Skeletal muscle cell (primary cell): ENCODE measurements at regions not wholly inside any gene's neighbourhood (a gene's known extent, or its start where the extent isn't known, plus 50 kb on each side); places are given as distances from the start of the nearest gene placed in this dataset.
"Not testable (repeated sequence)": the region's sequence is repeated elsewhere in the genome, so short reads cannot be mapped to it uniquely, and the experiment has no call there.

Experiments used
- DNase-seq: peaks from one replicate; pipeline ENCODE4 v3.0.0-alpha.2; 2010; ENCODE audit warnings: low read depth
- H3K4me3 ChIP-seq: 2 replicates; pipeline ENCODE4 v1.5.1; 2011; ENCODE audit warnings: low read depth, mild to moderate bottlenecking, control low read depth, low read length, moderate library complexity

DNA sequence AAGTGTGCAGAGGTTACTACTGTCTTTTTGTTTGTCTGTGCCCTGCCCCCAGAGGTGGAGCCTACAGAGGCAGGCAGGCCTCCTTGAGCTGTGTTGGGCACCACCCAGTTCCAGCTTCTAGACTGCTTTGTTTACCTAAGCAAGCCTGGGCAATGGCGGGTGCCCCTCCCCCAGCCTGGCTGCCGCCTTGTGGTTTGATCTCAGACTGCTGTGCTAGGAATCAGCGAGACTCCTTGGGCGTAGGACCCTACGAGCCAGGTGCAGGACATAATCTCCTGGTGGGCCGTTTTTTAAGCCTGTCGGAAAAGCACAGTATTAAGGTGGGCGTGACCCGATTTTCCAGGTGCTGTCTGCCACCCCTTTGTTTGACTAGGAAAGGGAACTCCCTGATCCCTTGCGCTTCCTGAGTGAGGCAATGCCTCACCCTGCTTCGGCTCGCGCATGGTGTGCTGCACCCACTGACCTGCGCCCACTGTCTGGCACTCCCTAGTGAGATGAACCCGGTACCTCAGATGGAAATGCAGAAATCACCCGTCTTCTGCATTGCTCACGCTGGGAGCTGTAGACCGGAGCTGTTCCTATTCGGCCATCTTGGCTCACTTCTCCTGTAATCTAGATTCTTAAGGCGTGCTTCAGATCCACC lies 365.7 kb downstream of the NEBL start:
- H3K4me3 ChIP-seq, DNase-seq: not testable (repeated sequence)

DNA sequence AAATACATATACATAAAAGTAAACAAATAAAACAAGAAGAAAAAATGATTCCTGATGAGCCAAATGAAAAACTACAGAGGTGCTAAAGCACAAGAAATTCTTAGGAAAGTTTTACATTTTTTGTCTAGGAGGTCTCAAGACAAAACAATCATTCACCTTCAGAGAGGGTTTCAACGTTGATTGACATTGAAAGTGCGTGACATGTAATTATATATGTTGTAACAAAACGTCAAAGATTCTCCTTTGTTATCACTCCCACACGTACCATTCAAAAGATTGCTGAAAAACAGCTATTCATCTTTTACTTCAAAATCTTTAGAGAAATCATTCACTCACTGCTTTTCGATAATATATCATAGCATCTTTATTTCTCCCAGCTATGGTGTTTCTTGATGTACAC lies 375.9 kb downstream of the NEBL start:
- no peak for DNase-seq
- H3K4me3 ChIP-seq, result no peak overlapping the region

DNA sequence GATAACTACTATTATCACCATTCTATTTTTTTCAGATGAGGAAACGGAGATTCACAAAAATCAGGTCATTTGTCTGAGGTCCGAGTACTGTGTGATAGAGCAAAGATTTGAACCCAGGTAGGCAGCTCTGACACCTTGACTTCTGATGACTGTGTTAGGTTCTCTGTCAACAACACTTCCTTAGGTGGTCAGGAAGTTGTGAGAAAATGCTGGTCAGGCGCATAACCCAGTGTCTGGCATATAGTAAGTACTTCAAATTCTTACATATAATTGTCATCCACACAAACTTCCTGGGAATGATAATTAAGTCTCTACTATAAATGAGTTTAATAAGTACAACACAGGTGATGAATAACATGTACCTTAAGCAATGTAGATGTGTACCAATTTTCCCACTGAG lies 381.5 kb downstream of the NEBL start:
- DNase-seq, result no peak
- H3K4me3 ChIP-seq, result no peak overlapping the region

GRCh38 chr10:20512631-20513030 lies 384.5 kb downstream of the NEBL start:
- no peak overlapping the region for H3K4me3 ChIP-seq
- DNase-seq, result no peak

- no peak for DNase-seq
- no peak overlapping the region for H3K4me3 ChIP-seq
Measured at GRCh38 chr10:20508921-20509320, 388.2 kb downstream of the NEBL start.

- H3K4me3 ChIP-seq, result no peak overlapping the region
- no peak for DNase-seq
Measured at GRCh38 chr10:20502903-20503585, 394.1 kb downstream of the NEBL start.

DNA sequence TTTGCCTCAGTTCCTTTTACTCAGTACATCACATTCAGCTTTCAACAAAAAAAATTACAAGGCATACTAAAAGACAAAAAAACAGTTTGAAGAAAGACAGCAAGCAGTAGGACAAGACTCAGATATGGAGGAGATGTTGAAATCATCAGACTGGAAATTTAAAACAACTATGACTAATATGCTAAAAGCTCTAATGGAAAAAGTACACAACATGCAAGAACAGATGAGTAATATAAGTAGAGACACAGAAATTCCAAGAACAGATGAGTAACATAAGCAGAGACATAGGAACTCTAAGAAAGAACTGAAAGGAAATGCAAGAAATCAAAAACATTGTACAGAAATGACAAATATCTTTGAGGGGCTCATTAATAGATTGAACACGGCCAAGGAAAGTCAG lies 402.6 kb downstream of the NEBL start:
- peak; percentile 26 for DNase-seq
- no peak overlapping the region for H3K4me3 ChIP-seq

GRCh38 chr10:20492447-20492846 lies 404.7 kb downstream of the NEBL start:
- DNase-seq, result peak; percentile 31

DNA sequence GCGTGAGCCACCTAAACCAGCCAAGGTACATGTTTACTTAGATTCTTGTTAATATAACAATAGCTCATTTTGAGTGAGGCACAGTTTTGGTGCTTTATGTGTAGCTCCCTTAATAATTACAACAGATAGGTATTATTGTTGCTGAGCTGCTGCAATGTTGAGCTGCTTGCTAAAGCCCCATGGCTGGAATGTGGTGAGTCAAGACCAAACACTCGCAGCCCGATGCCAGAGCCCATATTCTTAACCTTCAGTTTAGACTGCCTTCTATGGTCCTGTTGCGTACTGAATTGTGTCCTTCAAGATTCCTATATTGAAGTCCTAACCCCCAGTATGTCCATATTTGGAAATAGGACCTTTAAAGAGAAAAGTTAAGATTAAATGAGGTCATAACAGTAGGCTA lies 407.1 kb downstream of the NEBL start:
- no peak overlapping the region for H3K4me3 ChIP-seq
- DNase-seq, result peak; percentile 6

More at GRCh38 chr10:20492447-20492846, 404.7 kb downstream of the NEBL start:
- no peak overlapping the region for H3K4me3 ChIP-seq

- no peak for DNase-seq
- no peak overlapping the region for H3K4me3 ChIP-seq
Measured at GRCh38 chr10:20486791-20487190, 410.3 kb downstream of the NEBL start.

GRCh38 chr10:20485554-20485953 lies 411.6 kb downstream of the NEBL start:
- DNase-seq, result no peak
- no peak overlapping the region for H3K4me3 ChIP-seq

DNA sequence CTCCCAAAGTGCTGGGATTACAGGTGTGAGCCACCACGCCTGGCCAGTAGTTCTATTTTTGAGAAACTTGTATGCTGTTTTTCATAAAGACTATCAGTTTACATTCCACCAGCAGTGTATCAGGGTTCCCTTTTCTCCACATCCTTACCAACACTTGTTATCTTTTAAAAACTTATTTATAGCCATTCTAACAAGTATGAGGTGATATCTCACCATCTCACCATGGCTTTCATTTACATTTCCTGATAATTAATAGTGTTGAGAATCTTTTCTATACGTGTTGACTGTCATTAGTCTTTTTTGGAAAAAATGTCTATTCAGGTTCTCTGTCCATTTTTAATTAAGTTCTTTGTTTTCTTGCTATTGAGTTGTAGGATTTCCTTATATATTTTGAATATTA lies 416.1 kb downstream of the NEBL start:
- DNase-seq, result no peak
- no peak overlapping the region for H3K4me3 ChIP-seq

DNA sequence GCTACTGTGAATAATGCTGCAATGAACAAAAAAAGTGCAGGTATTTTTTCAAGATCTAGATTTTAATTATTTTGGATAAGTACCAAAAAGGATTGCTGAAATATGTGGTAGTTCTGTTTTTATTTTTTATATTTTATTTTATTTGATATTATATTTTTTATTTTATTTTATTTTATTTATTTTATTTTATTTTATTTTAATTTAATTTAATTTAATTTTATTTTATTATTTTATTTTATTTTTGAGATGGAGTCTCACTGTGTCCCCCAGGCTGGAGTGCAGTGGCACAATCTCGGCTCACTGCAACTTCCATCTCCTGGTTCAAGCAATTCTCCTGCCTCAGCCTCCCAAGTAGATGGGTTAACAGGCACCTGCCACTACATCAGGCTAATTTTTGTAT lies 416.5 kb downstream of the NEBL start:
- not testable (repeated sequence) for H3K4me3 ChIP-seq, DNase-seq

DNA sequence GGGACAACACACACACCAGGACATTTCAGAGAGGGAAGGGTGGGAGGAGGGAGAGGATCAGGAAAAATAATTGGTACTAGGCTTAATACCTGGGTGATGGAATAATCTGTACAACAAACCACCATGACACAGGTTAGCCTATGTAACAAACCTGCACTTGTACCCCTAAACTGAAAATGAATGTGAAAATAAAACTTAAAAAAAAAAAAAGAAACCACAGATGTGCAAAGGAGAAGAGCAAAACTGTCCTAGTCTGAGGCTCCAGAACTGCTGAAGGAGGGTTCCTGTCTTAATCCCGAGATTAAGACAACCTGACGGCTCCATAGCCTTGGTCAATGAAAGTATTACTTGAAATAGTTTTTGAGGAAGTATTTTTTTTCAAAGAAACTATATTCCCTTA lies 423.0 kb downstream of the NEBL start:
- H3K4me3 ChIP-seq, result no peak overlapping the region
- no peak for DNase-seq

DNA sequence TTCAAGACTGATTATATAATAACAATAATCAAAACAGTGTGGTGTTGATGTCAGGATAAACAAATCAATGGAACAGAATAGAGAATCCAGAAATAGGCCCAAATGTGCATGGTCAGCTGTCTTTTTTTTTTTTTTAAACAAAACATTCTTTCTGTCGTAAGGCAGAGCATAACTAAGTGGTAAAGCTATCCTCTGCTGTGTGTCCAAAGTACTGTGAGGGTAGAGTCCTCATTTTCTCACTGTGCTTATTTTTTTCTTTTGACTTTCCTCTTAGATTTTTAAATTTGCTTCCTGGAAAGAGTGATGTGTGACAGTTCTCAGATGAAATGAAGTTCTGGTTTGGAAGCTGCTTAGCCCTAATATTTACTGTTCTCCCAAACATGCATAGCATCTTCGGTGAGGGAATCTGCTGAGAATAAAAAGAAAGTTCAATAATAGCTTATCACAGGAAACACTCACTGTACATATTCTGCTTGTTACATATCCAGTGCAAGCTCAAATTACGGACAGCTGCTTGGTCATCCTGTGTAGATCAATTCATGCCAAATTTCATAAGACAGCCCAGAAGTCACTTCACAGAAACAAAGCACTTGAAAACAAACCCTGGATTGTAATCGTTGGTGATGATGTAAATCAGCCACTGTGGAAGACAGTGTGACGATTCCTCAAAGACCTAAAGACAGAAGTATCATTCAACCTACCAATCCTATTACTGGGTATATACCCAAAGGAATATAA lies 423.9 kb downstream of the NEBL start:
- DNase-seq, result peak; percentile 51
- no peak overlapping the region for H3K4me3 ChIP-seq

- H3K4me3 ChIP-seq, result no peak overlapping the region
- peak; percentile 39 for DNase-seq
Measured at GRCh38 chr10:20466731-20467130, 430.4 kb downstream of the NEBL start.

DNA sequence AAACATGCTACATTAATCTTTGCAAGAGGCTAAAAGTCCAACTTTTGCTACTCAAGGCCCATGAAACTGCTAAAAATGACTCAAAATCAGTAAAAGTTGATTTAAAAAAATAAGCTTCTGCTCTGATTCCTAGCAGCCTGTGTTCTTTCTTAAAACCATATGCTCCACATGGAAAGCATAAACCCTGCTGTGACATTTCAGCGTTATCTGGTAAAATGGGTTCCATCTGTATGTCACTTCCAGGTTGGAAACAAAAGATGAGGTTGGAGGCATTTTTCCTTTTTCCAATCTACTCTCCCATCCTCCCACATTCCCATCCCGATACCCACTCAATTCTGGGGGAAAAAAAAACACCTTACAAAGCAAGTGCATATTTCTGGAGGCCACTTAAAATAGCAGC lies 439.5 kb downstream of the NEBL start:
- no peak overlapping the region for H3K4me3 ChIP-seq
- no peak for DNase-seq

- H3K4me3 ChIP-seq, result no peak overlapping the region
- no peak for DNase-seq
Measured at GRCh38 chr10:20455774-20456173, 441.3 kb downstream of the NEBL start.

- no peak overlapping the region for H3K4me3 ChIP-seq
- no peak for DNase-seq
Measured at GRCh38 chr10:20454331-20454730, 442.8 kb downstream of the NEBL start.

GRCh38 chr10:20446561-20447193 lies 450.4 kb downstream of the NEBL start:
- no peak overlapping the region for H3K4me3 ChIP-seq

More at GRCh38 chr10:20446561-20447193, 450.4 kb downstream of the NEBL start:
- no peak for DNase-seq
